ENCODE measurements at regions not wholly inside any gene's neighbourhood (a gene's known extent, or its start where the extent isn't known, plus 50 kb on each side); places are given as distances from the start of the nearest gene placed in this dataset.

DNA sequence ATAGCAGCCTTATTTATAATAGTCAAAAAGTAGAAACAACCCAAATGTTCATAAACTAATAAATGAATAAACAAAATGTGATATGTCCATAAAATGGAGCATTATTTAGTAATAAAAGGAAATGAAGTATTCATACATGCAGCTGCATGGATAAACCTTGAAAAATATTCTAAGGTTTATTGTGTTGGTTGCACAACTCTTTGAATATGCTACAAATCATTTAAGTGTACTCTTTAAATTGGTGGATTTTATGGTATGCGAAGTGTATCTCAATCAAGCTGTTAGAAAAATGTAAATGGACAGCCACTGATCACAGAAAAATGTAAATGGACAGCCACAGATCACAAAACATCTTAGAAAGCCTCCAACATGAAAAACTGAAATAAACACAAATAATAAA is 73.2 kb upstream of the SLC38A4 start:
- ChIA-PET CTCF (no interaction called here), POLR2A (no interaction called here), RAD21 (ENCODE audit: low non-redundant PET in 1 of 2, low total read pairs in 2 of 2, uncharacterized antibody in 2 of 2, unreplicated experiment in 2 of 2) (no interaction called here)
- Histone ChIP-seq H3K9ac (ENCODE audit: low read length) (no peak overlapping the region), H2AFZ (ENCODE audit: low read depth, low read length, poor library complexity, severe bottlenecking) (no peak overlapping the region), H3K27me3 (ENCODE audit: insufficient read depth, low read length) (no peaks in the 10 kb centered on the region), H3K9me3 (ENCODE audit: control insufficient read depth in 1 of 2, insufficient read depth in 1 of 2, low read depth in 1 of 2, low read length in 2 of 2) (no peaks in the 10 kb centered on the region), H3K36me3 (ENCODE audit: control insufficient read depth in 1 of 2, insufficient read depth in 2 of 2, low read length in 2 of 2) (no peaks in the 10 kb centered on the region), H3K79me2 (ENCODE audit: insufficient read depth, low read length) (no peaks in the 10 kb centered on the region), H3K4me3 (replicated peaks in 1 of 2; ENCODE audit: low read depth in 1 of 2, low read length in 2 of 2) (no peak overlapping the region), H3K4me1 (ENCODE audit: control insufficient read depth in 1 of 2, insufficient read depth in 2 of 2, low read length in 2 of 2) (no peaks in the 10 kb centered on the region), H3K27ac (ENCODE audit: low read depth, low read length) (no peak overlapping the region), H4K20me1 (ENCODE audit: insufficient read depth) (no peaks in the 10 kb centered on the region), H3K4me2 (ENCODE audit: low read length) (no peak overlapping the region), H3K9me2 (ENCODE audit: insufficient read depth) (no peaks in the 10 kb centered on the region)
- BruUV-seq (replicated peaks): no TSS peak
- TF ChIP-seq, protein P1, sequence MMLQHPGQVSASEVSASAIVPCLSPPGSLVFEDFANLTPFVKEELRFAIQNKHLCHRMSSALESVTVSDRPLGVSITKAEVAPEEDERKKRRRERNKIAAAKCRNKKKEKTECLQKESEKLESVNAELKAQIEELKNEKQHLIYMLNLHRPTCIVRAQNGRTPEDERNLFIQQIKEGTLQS (IDR thresholded peaks at IDR 0.05): no peak
- no peak for TF ChIP-seq ZNF274 (IDR thresholded peaks at IDR 0.05; ENCODE audit: low read depth, low read length)
- TF ChIP-seq YY1 (IDR thresholded peaks at IDR 0.05; ENCODE audit: extremely low read depth, insufficient replicate concordance, low read depth, low read length): no peak
- no peak for TF ChIP-seq EZH2 (IDR thresholded peaks at IDR 0.05)
- no peak for TF ChIP-seq CEBPB (IDR thresholded peaks at IDR 0.05; ENCODE audit: low read depth)
- TF ChIP-seq SRF (IDR thresholded peaks at IDR 0.05; ENCODE audit: low read depth): no peak
- no peak for TF ChIP-seq JUND (IDR thresholded peaks at IDR 0.05)
- TF ChIP-seq EZH2phosphoT487 (IDR thresholded peaks at IDR 0.05; ENCODE audit: borderline replicate concordance): no peak
- TF ChIP-seq POLR2A (IDR thresholded peaks at IDR 0.05; ENCODE audit: borderline replicate concordance, extremely low read depth, insufficient read depth, insufficient read length): no peak
- no peak for TF ChIP-seq CBX3 (IDR thresholded peaks at IDR 0.05; ENCODE audit: low read depth)
- TF ChIP-seq POLR2AphosphoS5 (IDR thresholded peaks at IDR 0.05; ENCODE audit: low read depth, low read length): no peak
- no peak for TF ChIP-seq RAD21 (IDR thresholded peaks at IDR 0.05; ENCODE audit: low read depth)
- no peak for TF ChIP-seq TCF7L2 (IDR thresholded peaks at IDR 0.05; ENCODE audit: borderline replicate concordance, extremely low read depth, insufficient read depth, insufficient read length)
- no peak for TF ChIP-seq EGR1 (IDR thresholded peaks at IDR 0.05; ENCODE audit: low read depth)
- no peak for TF ChIP-seq SP1 (IDR thresholded peaks at IDR 0.05; ENCODE audit: low read depth)
- TF ChIP-seq, protein P2, sequence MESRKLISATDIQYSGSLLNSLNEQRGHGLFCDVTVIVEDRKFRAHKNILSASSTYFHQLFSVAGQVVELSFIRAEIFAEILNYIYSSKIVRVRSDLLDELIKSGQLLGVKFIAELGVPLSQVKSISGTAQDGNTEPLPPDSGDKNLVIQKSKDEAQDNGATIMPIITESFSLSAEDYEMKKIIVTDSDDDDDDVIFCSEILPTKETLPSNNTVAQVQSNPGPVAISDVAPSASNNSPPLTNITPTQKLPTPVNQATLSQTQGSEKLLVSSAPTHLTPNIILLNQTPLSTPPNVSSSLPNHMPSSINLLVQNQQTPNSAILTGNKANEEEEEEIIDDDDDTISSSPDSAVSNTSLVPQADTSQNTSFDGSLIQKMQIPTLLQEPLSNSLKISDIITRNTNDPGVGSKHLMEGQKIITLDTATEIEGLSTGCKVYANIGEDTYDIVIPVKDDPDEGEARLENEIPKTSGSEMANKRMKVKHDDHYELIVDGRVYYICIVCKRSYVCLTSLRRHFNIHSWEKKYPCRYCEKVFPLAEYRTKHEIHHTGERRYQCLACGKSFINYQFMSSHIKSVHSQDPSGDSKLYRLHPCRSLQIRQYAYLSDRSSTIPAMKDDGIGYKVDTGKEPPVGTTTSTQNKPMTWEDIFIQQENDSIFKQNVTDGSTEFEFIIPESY (IDR thresholded peaks at IDR 0.05; ENCODE audit: extremely low read depth, insufficient replicate concordance, low read length): no peak
- intact Hi-C loops (cut with micrococcal nuclease): no loop called here
- no peak for DNase-seq (ENCODE audit: low read depth, low spot score)
- no peak for ATAC-seq
